ENCODE measurements at regions not wholly inside any gene's neighbourhood (a gene's known extent, or its start where the extent isn't known, plus 50 kb on each side); places are given as distances from the start of the nearest gene placed in this dataset.
"Not testable (repeated sequence)": the region's sequence is repeated elsewhere in the genome, so short reads cannot be mapped to it uniquely, and the experiment has no call there.

- no peak for DNase-seq (ENCODE audit: low read depth)
Observed at GRCh38 chr19:28670836-28671235, 542.1 kb downstream of the UQCRFS1 start.

DNA sequence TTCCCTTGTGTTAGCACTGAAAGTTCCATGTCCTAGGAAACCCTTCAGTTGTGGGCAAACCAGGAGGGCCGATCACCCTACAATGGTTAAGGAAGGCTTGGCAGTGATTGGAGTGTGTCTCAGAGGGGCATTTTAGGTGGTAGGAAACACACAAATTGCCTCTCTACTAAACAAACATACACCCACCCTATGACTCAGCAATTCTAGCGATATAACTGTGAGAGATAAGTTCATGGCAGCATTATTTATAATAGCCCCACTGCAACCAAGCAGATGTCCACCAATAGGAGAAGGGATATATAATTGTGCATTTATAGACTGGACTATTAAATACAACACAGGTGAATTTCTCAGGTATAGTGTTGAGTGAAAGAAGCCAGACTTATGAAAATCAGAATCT is 543.1 kb downstream of the UQCRFS1 start:
- no peak for DNase-seq (ENCODE audit: low read depth)

DNA sequence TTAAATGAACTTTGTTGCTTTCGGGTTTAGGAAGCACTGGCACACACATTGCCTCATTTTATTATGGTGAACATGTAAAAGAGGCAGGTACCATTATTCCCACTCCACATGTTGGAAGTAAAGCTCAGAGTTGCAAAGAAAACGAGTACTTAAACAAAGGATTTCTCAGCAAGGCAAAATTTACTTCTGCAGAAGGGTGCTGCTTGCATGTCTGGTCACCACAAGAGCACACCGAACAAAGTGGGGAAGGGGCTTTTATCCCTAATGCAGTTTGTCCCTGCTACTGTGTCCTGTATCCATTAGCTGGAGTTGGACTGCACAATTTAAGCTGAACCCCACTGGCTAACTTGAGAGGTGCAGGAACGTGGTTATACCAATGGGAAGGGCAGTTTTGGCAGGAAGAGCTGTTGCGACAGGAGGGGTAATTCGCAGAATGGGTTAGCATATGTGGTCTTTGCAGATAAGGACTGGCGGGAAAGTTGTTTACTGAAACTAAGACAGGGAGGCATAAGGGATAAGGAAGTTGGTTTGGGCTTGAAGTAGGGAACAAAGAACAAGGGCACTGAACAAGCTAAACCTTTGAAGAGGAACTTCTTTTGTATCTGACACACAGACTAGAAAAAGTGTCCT is 545.5 kb downstream of the UQCRFS1 start:
- DNase-seq (ENCODE audit: low read depth) = no peak

GRCh38 chr19:28665748-28666147 is 547.2 kb downstream of the UQCRFS1 start:
- no peak for DNase-seq (ENCODE audit: low read depth)

- no peak for DNase-seq (ENCODE audit: low read depth)
Observed at GRCh38 chr19:28656644-28657043, 556.3 kb downstream of the UQCRFS1 start.

- DNase-seq (ENCODE audit: low read depth) = no peak
Observed at GRCh38 chr19:28655054-28655453, 557.9 kb downstream of the UQCRFS1 start.

DNA sequence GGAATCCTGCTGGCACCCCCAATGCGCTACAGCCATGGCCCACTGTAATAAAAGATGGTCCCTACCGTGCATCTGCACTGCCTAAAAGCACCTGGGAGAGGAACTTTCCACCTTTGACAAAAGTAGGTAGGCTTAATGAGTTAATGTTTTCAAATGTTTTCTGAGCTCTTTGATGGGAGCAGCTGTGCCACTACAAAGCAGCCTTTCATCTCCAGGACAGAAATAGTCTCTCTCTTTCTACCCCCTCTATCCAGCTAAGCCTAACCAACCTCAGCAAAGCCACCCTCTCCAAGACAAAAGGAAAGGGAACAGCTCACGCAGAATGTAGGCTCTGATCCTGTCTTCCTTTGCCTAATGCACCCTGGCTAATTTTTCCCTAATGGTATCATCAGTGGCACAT is 560.2 kb downstream of the UQCRFS1 start:
- DNase-seq (ENCODE audit: low read depth) = no peak

DNA sequence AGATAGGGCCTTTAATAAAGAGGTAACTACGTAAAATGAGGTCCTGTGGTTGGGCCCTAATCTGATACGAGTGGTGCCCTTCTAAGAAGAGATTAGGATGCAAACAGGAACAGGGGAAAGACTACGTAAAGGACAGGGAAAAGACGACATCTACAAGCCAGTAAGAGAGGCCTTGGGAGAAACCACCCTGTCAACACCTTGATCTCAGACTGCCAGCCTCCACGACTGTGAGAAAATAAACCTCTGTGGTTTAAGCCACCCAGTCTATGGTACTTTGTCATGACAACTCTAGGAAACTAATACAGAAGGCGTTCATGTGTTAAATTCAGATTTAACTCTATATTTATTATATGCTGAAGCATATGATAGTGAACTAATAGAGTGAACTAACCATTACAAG is 566.3 kb downstream of the UQCRFS1 start:
- DNase-seq (ENCODE audit: low read depth) = no peak

DNA sequence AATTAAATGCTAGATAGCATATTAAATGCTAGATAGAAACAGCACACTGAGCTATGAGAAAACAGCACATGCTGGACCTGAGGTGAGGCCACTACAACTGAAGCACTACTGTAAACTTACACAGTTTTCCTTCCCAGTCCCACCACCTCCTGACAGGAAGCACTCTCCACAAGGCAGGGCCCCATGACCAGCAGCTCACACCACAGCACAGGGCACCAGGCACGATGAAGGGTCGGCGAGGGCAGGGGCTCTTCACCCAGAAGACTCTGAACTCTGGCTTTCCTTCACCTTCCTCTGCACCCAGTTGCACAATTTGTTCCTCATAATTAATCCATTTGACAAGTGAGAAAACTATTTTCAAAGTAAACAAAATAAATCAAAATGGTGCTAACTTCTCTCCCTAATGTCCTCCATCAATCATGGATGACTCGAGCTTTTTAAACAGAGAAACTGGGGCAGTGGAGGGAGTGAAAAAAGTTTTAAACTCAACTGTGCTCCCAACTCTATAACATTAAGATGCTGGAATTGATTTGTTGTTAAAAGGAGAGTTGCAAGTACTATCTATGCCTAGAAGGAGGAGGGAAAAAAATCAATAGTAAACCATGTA is 568.7 kb downstream of the UQCRFS1 start:
- DNase-seq (ENCODE audit: low read depth) = no peak

DNA sequence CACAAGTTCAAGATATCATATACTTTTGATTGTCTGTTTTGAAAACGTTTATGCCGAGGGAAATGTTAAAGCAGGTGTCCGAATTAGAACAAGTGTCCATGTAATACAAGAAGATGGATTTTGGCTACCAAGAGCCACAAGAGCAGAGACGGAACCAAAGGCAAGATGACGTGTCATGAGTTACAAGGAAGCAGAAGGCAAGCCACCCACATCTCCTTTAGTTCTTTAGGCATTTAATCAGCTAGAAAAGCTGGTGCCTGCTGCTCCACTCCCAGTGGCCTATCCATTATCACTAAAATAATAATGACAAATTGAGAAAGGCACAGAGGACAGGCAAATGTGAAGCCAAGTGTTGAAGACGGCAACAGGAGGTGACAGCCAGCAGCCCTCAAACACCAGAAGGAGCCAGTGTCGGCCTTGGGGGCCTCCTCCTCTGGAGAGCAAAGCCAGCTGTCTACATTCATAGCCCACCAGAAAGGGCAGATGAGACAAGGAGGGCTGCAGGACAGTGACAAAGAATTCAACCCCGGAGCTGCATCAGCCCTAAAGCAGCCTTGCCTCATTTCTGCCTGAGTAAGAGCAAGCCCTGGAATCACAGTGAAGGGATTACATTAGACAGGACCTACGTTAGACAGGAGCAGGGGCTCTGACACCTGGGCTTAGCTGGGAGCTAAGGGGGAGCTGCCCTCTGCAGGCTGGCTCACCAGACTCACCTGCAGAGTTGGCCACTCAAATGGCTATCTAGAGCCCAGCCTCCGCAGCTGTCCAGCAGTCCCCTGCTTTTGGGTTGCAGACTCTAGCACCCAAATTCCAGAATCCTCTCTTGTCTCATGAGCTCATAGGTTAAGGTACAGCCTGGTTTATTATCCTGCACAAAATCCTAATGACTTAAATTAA is 569.9 kb downstream of the UQCRFS1 start:
- no peak for DNase-seq (ENCODE audit: low read depth)

DNA sequence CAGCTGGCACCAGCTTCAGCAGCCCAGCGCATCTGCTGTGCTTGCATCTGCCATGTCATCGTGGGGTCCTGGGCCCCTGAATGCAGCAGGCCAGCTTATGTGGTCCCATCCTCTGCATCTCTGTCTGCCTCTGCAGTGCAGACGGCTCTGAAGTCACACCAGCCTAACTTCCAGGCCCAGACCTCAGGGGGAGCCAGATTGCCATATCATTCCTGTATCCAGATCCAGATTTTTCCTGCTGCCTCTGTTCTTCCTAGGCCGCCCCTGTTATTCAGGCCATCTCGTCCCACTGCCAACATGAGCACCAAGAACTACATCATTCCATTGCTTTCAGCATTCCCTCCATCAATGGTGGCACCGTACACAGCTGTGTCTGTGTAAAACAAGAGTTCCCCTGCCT is 571.6 kb downstream of the UQCRFS1 start:
- DNase-seq (ENCODE audit: low read depth) = no peak

GRCh38 chr19:28640506-28640905 is 572.4 kb downstream of the UQCRFS1 start:
- no peak for DNase-seq (ENCODE audit: low read depth)

- DNase-seq (ENCODE audit: low read depth) = no peak
Observed at GRCh38 chr19:28638445-28638844, 574.5 kb downstream of the UQCRFS1 start.

DNA sequence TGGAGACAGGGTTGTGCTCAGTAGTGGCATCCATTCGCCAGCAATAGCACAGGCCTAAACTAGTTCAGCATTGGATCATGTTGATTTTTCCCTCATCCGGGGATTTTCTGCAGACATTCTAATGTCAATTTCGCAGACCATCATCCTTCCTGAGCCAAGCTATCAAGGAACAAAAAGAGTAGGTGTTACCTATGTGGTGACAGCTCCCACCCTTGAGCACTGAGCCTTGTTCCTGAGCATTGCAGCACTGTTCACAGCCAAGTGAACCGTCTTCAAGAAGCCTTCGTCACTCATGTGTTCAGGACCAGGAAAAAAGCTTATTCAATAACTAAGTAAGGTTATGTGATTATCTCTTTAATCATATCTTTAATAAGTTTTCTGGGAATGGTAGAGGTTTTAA is 576.2 kb downstream of the UQCRFS1 start:
- DNase-seq (ENCODE audit: low read depth) = no peak

DNA sequence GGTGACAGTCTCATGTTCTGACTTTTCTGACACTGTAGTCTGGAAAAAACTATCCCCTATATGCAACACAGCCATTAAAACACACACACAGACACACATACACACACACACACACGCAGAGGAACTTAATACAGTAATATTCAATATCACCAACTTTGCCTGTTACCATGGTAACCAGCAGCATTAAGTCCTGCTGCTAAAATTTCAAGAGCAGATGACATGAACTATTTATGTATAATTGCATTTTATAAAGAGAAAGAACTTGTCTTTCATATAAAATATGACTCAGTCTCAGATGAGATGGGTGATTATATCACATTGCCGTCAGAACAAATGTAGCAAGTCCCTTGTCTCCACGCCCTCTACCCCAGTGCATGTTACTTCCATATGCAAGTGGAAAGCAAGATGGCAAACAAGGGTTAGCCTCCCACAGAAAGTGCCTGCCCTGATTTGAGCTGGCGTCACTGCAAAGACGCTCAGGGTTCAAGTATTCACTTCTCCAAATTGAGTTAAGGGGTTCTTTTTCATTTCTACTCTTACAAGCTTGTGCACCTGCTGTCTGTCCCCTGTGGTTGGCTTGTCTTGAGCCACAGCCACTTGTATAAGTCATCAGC is 576.8 kb downstream of the UQCRFS1 start:
- DNase-seq (ENCODE audit: low read depth) = no peak

- DNase-seq (ENCODE audit: low read depth) = no peak
Observed at GRCh38 chr19:28634837-28635236, 578.1 kb downstream of the UQCRFS1 start.

DNA sequence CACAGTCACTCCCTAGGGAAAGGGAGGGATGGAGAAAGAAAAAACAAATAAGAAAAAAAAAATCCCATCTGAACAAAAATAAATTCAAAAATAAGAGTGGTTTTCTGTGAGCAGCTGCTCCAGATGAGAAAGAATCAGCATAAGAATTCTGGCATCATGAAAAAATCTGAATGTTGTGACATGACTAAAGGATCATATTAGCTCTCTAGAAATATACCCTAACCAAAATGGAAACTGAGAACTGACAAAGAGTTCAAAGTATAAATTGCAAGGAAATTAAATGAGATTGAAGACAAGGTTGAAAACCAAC is 579.0 kb downstream of the UQCRFS1 start:
- DNase-seq (ENCODE audit: low read depth) = no peak

- DNase-seq (ENCODE audit: low read depth) = peak; percentile 47
Observed at GRCh38 chr19:28633319-28634018, 579.5 kb downstream of the UQCRFS1 start.

- no peak for DNase-seq (ENCODE audit: low read depth)
Observed at GRCh38 chr19:28632371-28633080, 580.4 kb downstream of the UQCRFS1 start.

DNA sequence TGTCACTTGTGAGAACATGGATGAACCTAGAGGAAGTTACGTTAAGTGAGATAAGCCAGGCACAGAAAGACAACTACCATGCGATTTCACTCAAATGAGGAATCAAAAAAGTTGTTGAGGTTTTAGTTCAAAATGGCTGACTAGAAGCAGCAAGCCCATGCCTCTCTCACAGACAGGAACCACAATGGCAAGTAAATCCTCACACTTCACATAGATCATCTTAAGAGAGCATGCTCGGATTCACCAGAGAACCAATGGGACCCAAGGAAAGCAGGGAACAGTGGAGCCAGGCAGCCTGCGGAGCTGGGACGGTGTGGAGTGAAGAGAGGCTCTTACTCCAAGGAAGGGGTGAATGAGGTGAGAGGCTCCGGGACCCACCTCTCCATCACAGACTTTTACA is 581.0 kb downstream of the UQCRFS1 start:
- DNase-seq (ENCODE audit: low read depth) = no peak

- DNase-seq (ENCODE audit: low read depth) = no peak
Observed at GRCh38 chr19:28627669-28628068, 585.3 kb downstream of the UQCRFS1 start.

- not testable (repeated sequence) for DNase-seq (ENCODE audit: low read depth)
Observed at GRCh38 chr19:28626407-28626806, 586.5 kb downstream of the UQCRFS1 start.

Data from ELR (cell line).